ENCODE measurements at regions not wholly inside any gene's neighbourhood (a gene's known extent, or its start where the extent isn't known, plus 50 kb on each side); places are given as distances from the start of the nearest gene placed in this dataset.

GRCh38 chrX:15191830-15192229 lies 78.1 kb downstream of the ASB9 start:
- DNase-seq (ENCODE audit: low spot score), result no peak

- DNase-seq (ENCODE audit: low spot score), result no peak
These were observed 81.8 kb downstream of the ASB9 start for GRCh38 chrX:15188039-15188438.

GRCh38 chrX:15177316-15177715 lies 92.6 kb downstream of the ASB9 start:
- no peak for DNase-seq (ENCODE audit: low spot score)

GRCh38 chrX:15173411-15173810 lies 96.5 kb downstream of the ASB9 start:
- DNase-seq (ENCODE audit: low spot score), result no peak

GRCh38 chrX:15170927-15171326 lies 99.0 kb downstream of the ASB9 start:
- no peak for DNase-seq (ENCODE audit: low spot score)

- no peak for DNase-seq (ENCODE audit: low spot score)
These were observed 102.1 kb downstream of the ASB9 start for GRCh38 chrX:15167826-15168225.

- DNase-seq (ENCODE audit: low spot score), result no peak
These were observed 104.1 kb downstream of the ASB9 start for GRCh38 chrX:15165832-15166231.

- no peak for DNase-seq (ENCODE audit: low spot score)
These were observed 106.8 kb downstream of the ASB9 start for GRCh38 chrX:15163131-15163530.

GRCh38 chrX:15160558-15161095 lies 109.3 kb downstream of the ASB9 start:
- DNase-seq (ENCODE audit: low spot score), result no peak

- DNase-seq (ENCODE audit: low spot score), result no peak
These were observed 111.0 kb downstream of the ASB9 start for GRCh38 chrX:15158736-15159406.

- DNase-seq (ENCODE audit: low spot score), result no peak
These were observed 111.5 kb downstream of the ASB9 start for GRCh38 chrX:15158350-15158735.

GRCh38 chrX:15157624-15158023 lies 112.3 kb downstream of the ASB9 start:
- DNase-seq (ENCODE audit: low spot score), result no peak

GRCh38 chrX:15151267-15152186 lies 118.4 kb downstream of the ASB9 start:
- no peak for DNase-seq (ENCODE audit: low spot score)

GRCh38 chrX:15150586-15150985 lies 119.3 kb downstream of the ASB9 start:
- DNase-seq (ENCODE audit: low spot score), result no peak

GRCh38 chrX:15146515-15146914 lies 123.4 kb downstream of the ASB9 start:
- DNase-seq (ENCODE audit: low spot score), result no peak

GRCh38 chrX:15143825-15144121 lies 126.1 kb downstream of the ASB9 start:
- DNase-seq (ENCODE audit: low spot score), result no peak

- peak; percentile 9 for DNase-seq (ENCODE audit: low spot score)
These were observed 126.6 kb downstream of the ASB9 start for GRCh38 chrX:15143050-15143824.

GRCh38 chrX:15142084-15142715 lies 127.7 kb downstream of the ASB9 start:
- no peak for DNase-seq (ENCODE audit: low spot score)

GRCh38 chrX:15136795-15137194 lies 133.1 kb downstream of the ASB9 start:
- no peak for DNase-seq (ENCODE audit: low spot score)

GRCh38 chrX:15129412-15129811 lies 140.5 kb downstream of the ASB9 start:
- DNase-seq (ENCODE audit: low spot score), result no peak

- no peak for DNase-seq (ENCODE audit: low spot score)
These were observed 141.0 kb downstream of the ASB9 start for GRCh38 chrX:15128861-15129260.

GRCh38 chrX:15127010-15127409 lies 142.9 kb downstream of the ASB9 start:
- DNase-seq (ENCODE audit: low spot score), result no peak

Measured in SK-N-DZ (cell line).